SK-N-MC (cell line): ENCODE measurements at regions not wholly inside any gene's neighbourhood (a gene's known extent, or its start where the extent isn't known, plus 50 kb on each side); places are given as distances from the start of the nearest gene placed in this dataset.

Experiments
- EZH2 ChIP-seq: fragments of 200-600 bp; sonication (generic); IDR thresholded peaks from one replicate; pipeline ENCODE4 v1.6.1; 2017; ENCODE audit warnings: antibody characterized with exemption
- FOXP2 ChIP-seq: optimal IDR thresholded peaks from 2 replicates; pipeline ENCODE3; 2011; ENCODE audit warnings: mild to moderate bottlenecking, moderate library complexity; ENCODE audit not compliant: insufficient read depth; ENCODE audit errors: extremely low read length, control extremely low read depth
- POLR2AphosphoS5 ChIP-seq: IDR thresholded peaks from 2 replicates; pipeline ENCODE4 v1.6.1; 2012; ENCODE audit warnings: mild to moderate bottlenecking, low read depth, low read length, borderline replicate concordance

GRCh38 chr9:29906065-29906464, 2332.8 kb upstream of the C9orf72 start:
- TF ChIP-seq POLR2AphosphoS5 (no peak), EZH2 (no peak), FOXP2 (no peak)
